RCC 7860 (cell line): ENCODE measurements at regions not wholly inside any gene's neighbourhood (a gene's known extent, or its start where the extent isn't known, plus 50 kb on each side); places are given as distances from the start of the nearest gene placed in this dataset.
"Not testable (repeated sequence)": the region's sequence is repeated elsewhere in the genome, so short reads cannot be mapped to it uniquely, and the experiment has no call there.

ENCODE experiments used
- DNase-seq: peaks from one replicate; pipeline ENCODE4 v3.0.0-alpha.2; 2015; ENCODE audit warnings: low spot score
- FAIRE-seq: peaks from 2 replicates; lab custom pipeline; 2012; peaks lifted over from hg19 to GRCh38; lab: Jason Lieb, UNC

- no peak for FAIRE-seq
- DNase-seq: no peak
Observed at GRCh38 chr5:13356226-13356625, 588.3 kb downstream of the DNAH5 start.

GRCh38 chr5:13354611-13355010 lies 589.9 kb downstream of the DNAH5 start:
- DNase-seq: peak; percentile 35
- peak; percentile 64 for FAIRE-seq

- no peak for DNase-seq
- no peak for FAIRE-seq
Observed at GRCh38 chr5:13350767-13351166, 593.7 kb downstream of the DNAH5 start.

GRCh38 chr5:13348568-13348967 lies 595.9 kb downstream of the DNAH5 start:
- DNase-seq (no peak), FAIRE-seq (no peak)

- DNase-seq (no peak), FAIRE-seq (peak; percentile 63)
Observed at GRCh38 chr5:13346401-13346800, 598.1 kb downstream of the DNAH5 start.

GRCh38 chr5:13339093-13339492 lies 605.4 kb downstream of the DNAH5 start:
- DNase-seq: no peak

GRCh38 chr5:13335026-13335425 lies 609.5 kb downstream of the DNAH5 start:
- not testable (repeated sequence) for FAIRE-seq

More at GRCh38 chr5:13339093-13339492, 605.4 kb downstream of the DNAH5 start:
- no peak for FAIRE-seq

GRCh38 chr5:13331585-13331984 lies 612.9 kb downstream of the DNAH5 start:
- FAIRE-seq (no peak), DNase-seq (no peak)

More at GRCh38 chr5:13335026-13335425, 609.5 kb downstream of the DNAH5 start:
- DNase-seq: not testable (repeated sequence)

- FAIRE-seq: no peak
- no peak for DNase-seq
Observed at GRCh38 chr5:13328316-13328715, 616.2 kb downstream of the DNAH5 start.

GRCh38 chr5:13325765-13326164 lies 618.7 kb downstream of the DNAH5 start:
- FAIRE-seq: no peak
- DNase-seq: no peak

GRCh38 chr5:13322769-13323168 lies 621.7 kb downstream of the DNAH5 start:
- FAIRE-seq (no peak), DNase-seq (no peak)

- FAIRE-seq (no peak), DNase-seq (no peak)
Observed at GRCh38 chr5:13317654-13318053, 626.8 kb downstream of the DNAH5 start.

- FAIRE-seq (no peak), DNase-seq (no peak)
Observed at GRCh38 chr5:13316176-13316575, 628.3 kb downstream of the DNAH5 start.

GRCh38 chr5:13307480-13307879 lies 637.0 kb downstream of the DNAH5 start:
- DNase-seq: no peak
- FAIRE-seq: no peak

- DNase-seq: no peak
- no peak for FAIRE-seq
Observed at GRCh38 chr5:13303445-13303844, 641.0 kb downstream of the DNAH5 start.

GRCh38 chr5:13278811-13279210 lies 665.7 kb downstream of the DNAH5 start:
- no peak for FAIRE-seq

GRCh38 chr5:13278148-13278547 lies 666.3 kb downstream of the DNAH5 start:
- FAIRE-seq (peak; percentile 52), DNase-seq (peak; percentile 30)

More at GRCh38 chr5:13278811-13279210, 665.7 kb downstream of the DNAH5 start:
- DNase-seq: no peak

- FAIRE-seq: no peak
- no peak for DNase-seq
Observed at GRCh38 chr5:13276156-13276555, 668.3 kb downstream of the DNAH5 start.

GRCh38 chr5:13263701-13264100 lies 680.8 kb downstream of the DNAH5 start:
- no peak for FAIRE-seq

GRCh38 chr5:13253111-13253510 lies 691.4 kb downstream of the DNAH5 start:
- FAIRE-seq: no peak
- no peak for DNase-seq

More at GRCh38 chr5:13263701-13264100, 680.8 kb downstream of the DNAH5 start:
- no peak for DNase-seq

GRCh38 chr5:13252699-13253098 lies 691.8 kb downstream of the DNAH5 start:
- no peak for FAIRE-seq
- no peak for DNase-seq

GRCh38 chr5:13251623-13252376 lies 692.7 kb downstream of the DNAH5 start:
- DNase-seq (no peak), FAIRE-seq (no peak)
